GM12878 (cell line): ENCODE measurements at regions not wholly inside any gene's neighbourhood (a gene's known extent, or its start where the extent isn't known, plus 50 kb on each side); places are given as distances from the start of the nearest gene placed in this dataset.

ENCODE experiments used
- CHD4 ChIP-seq: fragments of 200-600 bp; sonication (generic); IDR thresholded peaks from 2 replicates; pipeline ENCODE4 v1.6.1; 2016; ENCODE audit warnings: mild to moderate bottlenecking
- DPF2 ChIP-seq: fragments of 450-650 bp; IDR thresholded peaks from 2 replicates; pipeline ENCODE4 v1.6.1; 2017; ENCODE audit warnings: mild to moderate bottlenecking
- EED ChIP-seq: sonication (generic); IDR thresholded peaks from 2 replicates; pipeline ENCODE4 v1.6.1; 2016; ENCODE audit warnings: antibody characterized with exemption, low read depth
- ELK1 ChIP-seq: IDR thresholded peaks from 2 replicates; pipeline ENCODE4 v1.6.1; 2012; ENCODE audit warnings: low read depth, low read length, improper control_type of control experiment
- ESRRA ChIP-seq: IDR thresholded peaks from 2 replicates; pipeline ENCODE4 v1.6.1; 2012; ENCODE audit warnings: mild to moderate bottlenecking, low read length, improper control_type of control experiment
- GABPA ChIP-seq: IDR thresholded peaks from 2 replicates; pipeline ENCODE4 v1.6.1; 2014; ENCODE audit warnings: antibody characterized with exemption, low read depth, mild to moderate bottlenecking, inconsistent platforms
- IRF4 ChIP-seq: IDR thresholded peaks from 2 replicates; pipeline ENCODE4 v1.6.1; 2011; ENCODE audit warnings: low read depth, low read length
- MAX ChIP-seq: IDR thresholded peaks from 2 replicates; pipeline ENCODE4 v1.6.1; 2012; ENCODE audit warnings: low read depth, low read length, improper control_type of control experiment
- MEF2A ChIP-seq: IDR thresholded peaks from 2 replicates; pipeline ENCODE4 v1.6.1; 2011; ENCODE audit warnings: low read depth, mild to moderate bottlenecking, low read length, moderate library complexity; ENCODE audit not compliant: insufficient read depth
- NR2C2 ChIP-seq: IDR thresholded peaks from 2 replicates; pipeline ENCODE4 v1.6.1; 2011; ENCODE audit warnings: borderline replicate concordance, low read depth; ENCODE audit not compliant: control insufficient read depth, insufficient read length
- RELA ChIP-seq: fragments of 450-650 bp; IDR thresholded peaks from 2 replicates; pipeline ENCODE4 v1.8.0; 2014; ENCODE audit warnings: borderline replicate concordance; ENCODE audit not compliant: partially characterized antibody
- RFX5 ChIP-seq: IDR thresholded peaks from 2 replicates; pipeline ENCODE4 v1.6.1; 2011; ENCODE audit warnings: low read depth, low read length, improper control_type of control experiment
- RUNX3 ChIP-seq: IDR thresholded peaks from 2 replicates; pipeline ENCODE4 v1.6.1; 2012; ENCODE audit warnings: low read length, inconsistent platforms
- SMC3 ChIP-seq: IDR thresholded peaks from 2 replicates; pipeline ENCODE4 v1.6.1; 2011; ENCODE audit warnings: low read length, improper control_type of control experiment, borderline replicate concordance
- STAT3 ChIP-seq: IDR thresholded peaks from 2 replicates; pipeline ENCODE4 v1.6.1; 2011; ENCODE audit warnings: low read depth, low read length, improper control_type of control experiment
- USF2 ChIP-seq: IDR thresholded peaks from 2 replicates; pipeline ENCODE4 v1.6.1; 2011; ENCODE audit warnings: low read depth, low read length, improper control_type of control experiment, borderline replicate concordance
- WRNIP1 ChIP-seq: IDR thresholded peaks from 2 replicates; pipeline ENCODE4 v1.6.1; 2011; ENCODE audit warnings: low read depth, low read length, improper control_type of control experiment, borderline replicate concordance
- ZBTB33 ChIP-seq: fragments of 450-650 bp; IDR thresholded peaks from 2 replicates; pipeline ENCODE4 v1.6.1; 2017; ENCODE audit warnings: mild to moderate bottlenecking
- ZNF24 ChIP-seq: fragments of 450-650 bp; IDR thresholded peaks from 2 replicates; pipeline ENCODE4 v1.6.1; 2017; ENCODE audit warnings: antibody characterized with exemption, mild to moderate bottlenecking
- TF ChIP-seq, protein P1 (sequence below): fragments of 450-650 bp; IDR thresholded peaks from 2 replicates; pipeline ENCODE4 v1.6.1; 2017; ENCODE audit warnings: mild to moderate bottlenecking, moderate library complexity
- TF ChIP-seq, protein P2 (sequence below): fragments of 450-650 bp; IDR thresholded peaks from 2 replicates; pipeline ENCODE4 v1.6.1; 2017; ENCODE audit warnings: low read depth, mild to moderate bottlenecking, moderate library complexity

DNA sequence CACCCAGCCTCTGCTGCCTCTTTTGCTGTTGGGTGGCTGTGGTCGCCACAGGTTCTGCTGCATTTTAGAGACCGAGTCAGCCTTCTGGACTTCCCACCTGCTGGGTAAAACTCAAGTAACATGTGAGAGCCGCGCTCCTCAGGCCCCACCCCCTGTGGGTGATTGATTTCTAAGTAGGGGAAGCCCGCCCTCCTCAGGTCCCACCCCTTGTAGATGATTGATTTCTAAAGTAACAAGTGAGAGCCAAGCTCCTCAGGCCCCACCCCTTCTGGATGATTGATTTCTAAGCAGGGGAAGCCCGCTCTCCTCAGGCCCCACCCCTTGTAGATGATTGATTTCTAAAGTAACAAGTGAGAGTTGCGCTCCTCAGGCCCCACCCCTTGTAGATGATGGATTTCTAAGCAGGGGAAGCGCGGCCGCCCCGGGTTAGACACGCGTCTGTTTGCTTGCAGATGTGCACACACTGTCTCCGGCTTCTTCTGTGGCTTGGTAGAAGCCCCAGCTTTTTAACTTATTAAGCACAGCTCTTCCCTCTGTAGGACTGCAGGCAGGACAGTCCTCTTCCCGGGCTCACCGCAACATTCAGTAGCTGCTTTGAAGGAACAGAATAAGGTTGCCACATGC, 83.4 kb downstream of the FAM43A start (continued):
- TF ChIP-seq, protein P1, sequence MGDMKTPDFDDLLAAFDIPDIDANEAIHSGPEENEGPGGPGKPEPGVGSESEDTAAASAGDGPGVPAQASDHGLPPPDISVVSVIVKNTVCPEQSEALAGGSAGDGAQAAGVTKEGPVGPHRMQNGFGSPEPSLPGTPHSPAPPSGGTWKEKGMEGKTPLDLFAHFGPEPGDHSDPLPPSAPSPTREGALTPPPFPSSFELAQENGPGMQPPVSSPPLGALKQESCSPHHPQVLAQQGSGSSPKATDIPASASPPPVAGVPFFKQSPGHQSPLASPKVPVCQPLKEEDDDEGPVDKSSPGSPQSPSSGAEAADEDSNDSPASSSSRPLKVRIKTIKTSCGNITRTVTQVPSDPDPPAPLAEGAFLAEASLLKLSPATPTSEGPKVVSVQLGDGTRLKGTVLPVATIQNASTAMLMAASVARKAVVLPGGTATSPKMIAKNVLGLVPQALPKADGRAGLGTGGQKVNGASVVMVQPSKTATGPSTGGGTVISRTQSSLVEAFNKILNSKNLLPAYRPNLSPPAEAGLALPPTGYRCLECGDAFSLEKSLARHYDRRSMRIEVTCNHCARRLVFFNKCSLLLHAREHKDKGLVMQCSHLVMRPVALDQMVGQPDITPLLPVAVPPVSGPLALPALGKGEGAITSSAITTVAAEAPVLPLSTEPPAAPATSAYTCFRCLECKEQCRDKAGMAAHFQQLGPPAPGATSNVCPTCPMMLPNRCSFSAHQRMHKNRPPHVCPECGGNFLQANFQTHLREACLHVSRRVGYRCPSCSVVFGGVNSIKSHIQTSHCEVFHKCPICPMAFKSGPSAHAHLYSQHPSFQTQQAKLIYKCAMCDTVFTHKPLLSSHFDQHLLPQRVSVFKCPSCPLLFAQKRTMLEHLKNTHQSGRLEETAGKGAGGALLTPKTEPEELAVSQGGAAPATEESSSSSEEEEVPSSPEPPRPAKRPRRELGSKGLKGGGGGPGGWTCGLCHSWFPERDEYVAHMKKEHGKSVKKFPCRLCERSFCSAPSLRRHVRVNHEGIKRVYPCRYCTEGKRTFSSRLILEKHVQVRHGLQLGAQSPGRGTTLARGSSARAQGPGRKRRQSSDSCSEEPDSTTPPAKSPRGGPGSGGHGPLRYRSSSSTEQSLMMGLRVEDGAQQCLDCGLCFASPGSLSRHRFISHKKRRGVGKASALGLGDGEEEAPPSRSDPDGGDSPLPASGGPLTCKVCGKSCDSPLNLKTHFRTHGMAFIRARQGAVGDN: no peak
- TF ChIP-seq IRF4 (no peak), SMC3 (0 out of 2 replicates have a peak, but pooled peaks have one; percentile 5), NR2C2 (no peak), DPF2 (no peak), ELK1 (no peak), RELA (peak; percentile 30), STAT3 (no peak), USF2 (no peak), EED (no peak), RUNX3 (0 out of 2 replicates have a peak, but pooled peaks have one; percentile 12), RFX5 (no peak), MEF2A (no peak), WRNIP1 (no peak), ESRRA (no peak), ZBTB33 (no peak), MAX (no peak), ZNF24 (no peak), CHD4 (no peak), GABPA (peak; percentile 47; the same call in 1 of the 2 replicates)
- TF ChIP-seq, protein P2, sequence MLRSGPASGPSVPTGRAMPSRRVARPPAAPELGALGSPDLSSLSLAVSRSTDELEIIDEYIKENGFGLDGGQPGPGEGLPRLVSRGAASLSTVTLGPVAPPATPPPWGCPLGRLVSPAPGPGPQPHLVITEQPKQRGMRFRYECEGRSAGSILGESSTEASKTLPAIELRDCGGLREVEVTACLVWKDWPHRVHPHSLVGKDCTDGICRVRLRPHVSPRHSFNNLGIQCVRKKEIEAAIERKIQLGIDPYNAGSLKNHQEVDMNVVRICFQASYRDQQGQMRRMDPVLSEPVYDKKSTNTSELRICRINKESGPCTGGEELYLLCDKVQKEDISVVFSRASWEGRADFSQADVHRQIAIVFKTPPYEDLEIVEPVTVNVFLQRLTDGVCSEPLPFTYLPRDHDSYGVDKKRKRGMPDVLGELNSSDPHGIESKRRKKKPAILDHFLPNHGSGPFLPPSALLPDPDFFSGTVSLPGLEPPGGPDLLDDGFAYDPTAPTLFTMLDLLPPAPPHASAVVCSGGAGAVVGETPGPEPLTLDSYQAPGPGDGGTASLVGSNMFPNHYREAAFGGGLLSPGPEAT: no peak
